GM23338 (cell line): ENCODE measurements at regions not wholly inside any gene's neighbourhood (a gene's known extent, or its start where the extent isn't known, plus 50 kb on each side); places are given as distances from the start of the nearest gene placed in this dataset.

ENCODE experiments used
- ATAC-seq: fragments of 200-7000 bp; cut with Tn5 transposase; 3 replicates; pipeline ENCODE4 v1.9.1; 2020
- DNase-seq: peaks from one replicate; pipeline ENCODE4 v3.0.0-alpha.2; 2015; ENCODE audit warnings: low spot score
- H2AFZ ChIP-seq: fragments of 200-600 bp; sonication (generic); 2 replicates; pipeline ENCODE4 v1.8.0; 2016; ENCODE audit warnings: antibody characterized with exemption, mild to moderate bottlenecking, moderate library complexity
- H3F3A ChIP-seq: fragments of 200-600 bp; sonication (generic); replicated peaks from 2 replicates; pipeline ENCODE4 v1.8.0; 2017; ENCODE audit warnings: antibody characterized with exemption, mixed run types, low read depth
- H3K27ac ChIP-seq: fragments of 200-600 bp; sonication (generic); 2 replicates; pipeline ENCODE4 v1.6.1; 2016; ENCODE audit warnings: low read depth
- H3K27me3 ChIP-seq: fragments of 200-600 bp; sonication (generic); 2 replicates; pipeline ENCODE4 v1.8.0; 2016; ENCODE audit warnings: mild to moderate bottlenecking, mixed run types, moderate library complexity; ENCODE audit not compliant: insufficient read depth
- H3K36me3 ChIP-seq: fragments of 200-600 bp; sonication (generic); 2 replicates; pipeline ENCODE4 v1.8.0; 2016; ENCODE audit warnings: mild to moderate bottlenecking; ENCODE audit not compliant: insufficient read depth
- H3K4me1 ChIP-seq: fragments of 200-600 bp; sonication (generic); 2 replicates; pipeline ENCODE4 v1.8.0; 2016; ENCODE audit warnings: mild to moderate bottlenecking, moderate library complexity; ENCODE audit not compliant: insufficient read depth
- H3K4me2 ChIP-seq: fragments of 200-600 bp; sonication (generic); 2 replicates; pipeline ENCODE4 v1.7.1; 2017; ENCODE audit warnings: mixed run types
- H3K4me3 ChIP-seq: fragments of 200-600 bp; sonication (generic); 2 replicates; pipeline ENCODE4 v1.6.1; 2016; ENCODE audit warnings: mixed run types
- H3K79me2 ChIP-seq: fragments of 200-600 bp; sonication (generic); replicated peaks from 2 replicates; pipeline ENCODE4 v1.8.0; 2017; ENCODE audit warnings: mild to moderate bottlenecking; ENCODE audit not compliant: insufficient read depth
- H3K9me2 ChIP-seq: fragments of 200-600 bp; sonication (generic); 2 replicates; pipeline ENCODE4 v1.8.0; 2017; ENCODE audit not compliant: insufficient read depth
- H4K20me1 ChIP-seq: fragments of 200-600 bp; sonication (generic); replicated peaks from 2 replicates; pipeline ENCODE4 v1.8.0; 2017; ENCODE audit warnings: mild to moderate bottlenecking; ENCODE audit not compliant: insufficient read depth
- H3K27ac Mint-ChIP-seq: 2 replicates; pipeline ENCODE4 v1.8.0; 2020; ENCODE audit warnings: inconsistent platforms, mild to moderate bottlenecking, moderate library complexity, mixed read lengths
- H3K27me3 Mint-ChIP-seq: 3 replicates; pipeline ENCODE4 v1.8.0; 2022; ENCODE audit warnings: low read depth, mild to moderate bottlenecking, moderate library complexity, mixed read lengths, inconsistent platforms; ENCODE audit not compliant: insufficient read depth, poor library complexity
- H3K36me3 Mint-ChIP-seq: 3 replicates; pipeline ENCODE4 v1.8.0; 2021; ENCODE audit warnings: low read depth, mild to moderate bottlenecking, inconsistent platforms, moderate library complexity, mixed read lengths
- H3K4me1 Mint-ChIP-seq: 3 replicates; pipeline ENCODE4 v1.8.0; 2020; ENCODE audit warnings: mild to moderate bottlenecking, inconsistent platforms, mixed read lengths
- H3K4me3 Mint-ChIP-seq: 3 replicates; pipeline ENCODE4 v1.8.0; 2021; ENCODE audit warnings: moderate library complexity, mild to moderate bottlenecking, inconsistent platforms, mixed read lengths
- H3K9me3 Mint-ChIP-seq: 3 replicates; pipeline ENCODE4 v1.8.0; 2020; ENCODE audit warnings: moderate library complexity, mild to moderate bottlenecking, inconsistent platforms, mixed read lengths
- CREB1 ChIP-seq: fragments of 250-450 bp; sonication (Bioruptor Pico); IDR thresholded peaks from 2 replicates; pipeline ENCODE4 v1.5.0; 2020; ENCODE audit warnings: low read depth, mild to moderate bottlenecking, moderate library complexity
- EZH2 ChIP-seq: fragments of 200-600 bp; sonication (generic); IDR thresholded peaks from one replicate; pipeline ENCODE4 v1.8.0; 2017; ENCODE audit warnings: antibody characterized with exemption, mild to moderate bottlenecking, low read depth; ENCODE audit not compliant: unreplicated experiment
- EZH2phosphoT487 ChIP-seq: fragments of 200-600 bp; sonication (generic); IDR thresholded peaks from one replicate; pipeline ENCODE4 v1.8.1; 2018; ENCODE audit warnings: antibody characterized with exemption; ENCODE audit not compliant: unreplicated experiment
- JUNB ChIP-seq: IDR thresholded peaks from one replicate; pipeline ENCODE4 v1.6.1; 2016; ENCODE audit warnings: antibody characterized with exemption; ENCODE audit not compliant: unreplicated experiment
- NANOG ChIP-seq: IDR thresholded peaks from 2 replicates; pipeline ENCODE4 v1.6.1; 2016; ENCODE audit warnings: antibody characterized with exemption, borderline replicate concordance
- POLR2AphosphoS5 ChIP-seq: IDR thresholded peaks from 2 replicates; pipeline ENCODE4 v1.6.1; 2016; ENCODE audit warnings: antibody characterized with exemption, low read depth
- STAT1 ChIP-seq: IDR thresholded peaks from one replicate; pipeline ENCODE4 v1.6.1; 2016; ENCODE audit warnings: antibody characterized with exemption; ENCODE audit not compliant: unreplicated experiment
- ZNF114 ChIP-seq: fragments of 250-450 bp; sonication (Bioruptor Pico); IDR thresholded peaks from 2 replicates; pipeline ENCODE4 v1.5.0; 2020; ENCODE audit warnings: mild to moderate bottlenecking, moderate library complexity
- ZNF331 ChIP-seq: fragments of 250-450 bp; sonication (Bioruptor Pico); IDR thresholded peaks from 2 replicates; pipeline ENCODE4 v1.5.0; 2020; ENCODE audit warnings: low read depth, mild to moderate bottlenecking, moderate library complexity
- TF ChIP-seq, protein P1 (sequence below), 2 experiments: fragments of 200-600 bp in 1 of 2; sonication (generic) in 1 of 2; conservative IDR thresholded peaks; 2 replicates each; pipeline versions ENCODE4 v1.5.1 to v1.6.1; 2016 to 2017; ENCODE audit warnings: antibody characterized with exemption in 2 of 2, low read depth in 2 of 2, mild to moderate bottlenecking in 2 of 2, moderate library complexity in 1 of 2
- TF ChIP-seq, protein P2 (sequence below): IDR thresholded peaks from one replicate; pipeline ENCODE4 v1.6.1; 2018; ENCODE audit warnings: antibody characterized with exemption; ENCODE audit not compliant: unreplicated experiment
- TF ChIP-seq, protein P3 (sequence below): fragments of 250-450 bp; sonication (Bioruptor Pico); IDR thresholded peaks from 2 replicates; pipeline ENCODE4 v1.5.0; 2020; ENCODE audit warnings: mild to moderate bottlenecking, moderate library complexity
- TF ChIP-seq, protein P4 (sequence below): IDR thresholded peaks from 2 replicates; pipeline ENCODE4 v1.6.1; 2016; ENCODE audit warnings: antibody characterized with exemption

DNA sequence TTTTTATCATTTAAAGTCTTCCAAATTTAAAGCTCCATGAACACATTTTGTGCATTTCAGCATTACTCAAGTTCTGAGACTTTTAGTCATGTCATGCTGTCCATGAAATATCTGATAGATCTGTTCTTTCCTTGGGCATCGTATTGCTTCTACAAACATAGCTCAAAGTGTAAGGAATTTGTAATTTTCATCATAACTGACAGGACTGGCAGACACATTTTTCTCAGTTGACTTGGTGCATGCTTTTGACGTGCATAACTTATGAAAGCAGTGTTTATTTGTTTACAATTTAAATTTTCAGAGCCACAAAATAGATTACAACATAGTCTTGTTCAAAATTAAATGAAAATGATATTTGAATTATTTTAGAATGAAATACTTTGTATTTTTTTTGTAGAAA lies 812.1 kb upstream of the NOVA1 start:
- no peak for TF ChIP-seq EZH2
- TF ChIP-seq, protein P1, sequence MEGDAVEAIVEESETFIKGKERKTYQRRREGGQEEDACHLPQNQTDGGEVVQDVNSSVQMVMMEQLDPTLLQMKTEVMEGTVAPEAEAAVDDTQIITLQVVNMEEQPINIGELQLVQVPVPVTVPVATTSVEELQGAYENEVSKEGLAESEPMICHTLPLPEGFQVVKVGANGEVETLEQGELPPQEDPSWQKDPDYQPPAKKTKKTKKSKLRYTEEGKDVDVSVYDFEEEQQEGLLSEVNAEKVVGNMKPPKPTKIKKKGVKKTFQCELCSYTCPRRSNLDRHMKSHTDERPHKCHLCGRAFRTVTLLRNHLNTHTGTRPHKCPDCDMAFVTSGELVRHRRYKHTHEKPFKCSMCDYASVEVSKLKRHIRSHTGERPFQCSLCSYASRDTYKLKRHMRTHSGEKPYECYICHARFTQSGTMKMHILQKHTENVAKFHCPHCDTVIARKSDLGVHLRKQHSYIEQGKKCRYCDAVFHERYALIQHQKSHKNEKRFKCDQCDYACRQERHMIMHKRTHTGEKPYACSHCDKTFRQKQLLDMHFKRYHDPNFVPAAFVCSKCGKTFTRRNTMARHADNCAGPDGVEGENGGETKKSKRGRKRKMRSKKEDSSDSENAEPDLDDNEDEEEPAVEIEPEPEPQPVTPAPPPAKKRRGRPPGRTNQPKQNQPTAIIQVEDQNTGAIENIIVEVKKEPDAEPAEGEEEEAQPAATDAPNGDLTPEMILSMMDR (conservative IDR thresholded peaks at IDR 0.05; ENCODE audit: low read depth in 2 of 2) = no peak
- TF ChIP-seq, protein P2, sequence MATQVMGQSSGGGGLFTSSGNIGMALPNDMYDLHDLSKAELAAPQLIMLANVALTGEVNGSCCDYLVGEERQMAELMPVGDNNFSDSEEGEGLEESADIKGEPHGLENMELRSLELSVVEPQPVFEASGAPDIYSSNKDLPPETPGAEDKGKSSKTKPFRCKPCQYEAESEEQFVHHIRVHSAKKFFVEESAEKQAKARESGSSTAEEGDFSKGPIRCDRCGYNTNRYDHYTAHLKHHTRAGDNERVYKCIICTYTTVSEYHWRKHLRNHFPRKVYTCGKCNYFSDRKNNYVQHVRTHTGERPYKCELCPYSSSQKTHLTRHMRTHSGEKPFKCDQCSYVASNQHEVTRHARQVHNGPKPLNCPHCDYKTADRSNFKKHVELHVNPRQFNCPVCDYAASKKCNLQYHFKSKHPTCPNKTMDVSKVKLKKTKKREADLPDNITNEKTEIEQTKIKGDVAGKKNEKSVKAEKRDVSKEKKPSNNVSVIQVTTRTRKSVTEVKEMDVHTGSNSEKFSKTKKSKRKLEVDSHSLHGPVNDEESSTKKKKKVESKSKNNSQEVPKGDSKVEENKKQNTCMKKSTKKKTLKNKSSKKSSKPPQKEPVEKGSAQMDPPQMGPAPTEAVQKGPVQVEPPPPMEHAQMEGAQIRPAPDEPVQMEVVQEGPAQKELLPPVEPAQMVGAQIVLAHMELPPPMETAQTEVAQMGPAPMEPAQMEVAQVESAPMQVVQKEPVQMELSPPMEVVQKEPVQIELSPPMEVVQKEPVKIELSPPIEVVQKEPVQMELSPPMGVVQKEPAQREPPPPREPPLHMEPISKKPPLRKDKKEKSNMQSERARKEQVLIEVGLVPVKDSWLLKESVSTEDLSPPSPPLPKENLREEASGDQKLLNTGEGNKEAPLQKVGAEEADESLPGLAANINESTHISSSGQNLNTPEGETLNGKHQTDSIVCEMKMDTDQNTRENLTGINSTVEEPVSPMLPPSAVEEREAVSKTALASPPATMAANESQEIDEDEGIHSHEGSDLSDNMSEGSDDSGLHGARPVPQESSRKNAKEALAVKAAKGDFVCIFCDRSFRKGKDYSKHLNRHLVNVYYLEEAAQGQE = no peak
- no peak for TF ChIP-seq CREB1 (CRISPR knock-in tag)
- TF ChIP-seq ZNF114 = no peak
- no peak for TF ChIP-seq STAT1
- TF ChIP-seq NANOG = no peak
- no peak for TF ChIP-seq POLR2AphosphoS5
- TF ChIP-seq ZNF331 (CRISPR knock-in tag) = no peak
- TF ChIP-seq, protein P3, sequence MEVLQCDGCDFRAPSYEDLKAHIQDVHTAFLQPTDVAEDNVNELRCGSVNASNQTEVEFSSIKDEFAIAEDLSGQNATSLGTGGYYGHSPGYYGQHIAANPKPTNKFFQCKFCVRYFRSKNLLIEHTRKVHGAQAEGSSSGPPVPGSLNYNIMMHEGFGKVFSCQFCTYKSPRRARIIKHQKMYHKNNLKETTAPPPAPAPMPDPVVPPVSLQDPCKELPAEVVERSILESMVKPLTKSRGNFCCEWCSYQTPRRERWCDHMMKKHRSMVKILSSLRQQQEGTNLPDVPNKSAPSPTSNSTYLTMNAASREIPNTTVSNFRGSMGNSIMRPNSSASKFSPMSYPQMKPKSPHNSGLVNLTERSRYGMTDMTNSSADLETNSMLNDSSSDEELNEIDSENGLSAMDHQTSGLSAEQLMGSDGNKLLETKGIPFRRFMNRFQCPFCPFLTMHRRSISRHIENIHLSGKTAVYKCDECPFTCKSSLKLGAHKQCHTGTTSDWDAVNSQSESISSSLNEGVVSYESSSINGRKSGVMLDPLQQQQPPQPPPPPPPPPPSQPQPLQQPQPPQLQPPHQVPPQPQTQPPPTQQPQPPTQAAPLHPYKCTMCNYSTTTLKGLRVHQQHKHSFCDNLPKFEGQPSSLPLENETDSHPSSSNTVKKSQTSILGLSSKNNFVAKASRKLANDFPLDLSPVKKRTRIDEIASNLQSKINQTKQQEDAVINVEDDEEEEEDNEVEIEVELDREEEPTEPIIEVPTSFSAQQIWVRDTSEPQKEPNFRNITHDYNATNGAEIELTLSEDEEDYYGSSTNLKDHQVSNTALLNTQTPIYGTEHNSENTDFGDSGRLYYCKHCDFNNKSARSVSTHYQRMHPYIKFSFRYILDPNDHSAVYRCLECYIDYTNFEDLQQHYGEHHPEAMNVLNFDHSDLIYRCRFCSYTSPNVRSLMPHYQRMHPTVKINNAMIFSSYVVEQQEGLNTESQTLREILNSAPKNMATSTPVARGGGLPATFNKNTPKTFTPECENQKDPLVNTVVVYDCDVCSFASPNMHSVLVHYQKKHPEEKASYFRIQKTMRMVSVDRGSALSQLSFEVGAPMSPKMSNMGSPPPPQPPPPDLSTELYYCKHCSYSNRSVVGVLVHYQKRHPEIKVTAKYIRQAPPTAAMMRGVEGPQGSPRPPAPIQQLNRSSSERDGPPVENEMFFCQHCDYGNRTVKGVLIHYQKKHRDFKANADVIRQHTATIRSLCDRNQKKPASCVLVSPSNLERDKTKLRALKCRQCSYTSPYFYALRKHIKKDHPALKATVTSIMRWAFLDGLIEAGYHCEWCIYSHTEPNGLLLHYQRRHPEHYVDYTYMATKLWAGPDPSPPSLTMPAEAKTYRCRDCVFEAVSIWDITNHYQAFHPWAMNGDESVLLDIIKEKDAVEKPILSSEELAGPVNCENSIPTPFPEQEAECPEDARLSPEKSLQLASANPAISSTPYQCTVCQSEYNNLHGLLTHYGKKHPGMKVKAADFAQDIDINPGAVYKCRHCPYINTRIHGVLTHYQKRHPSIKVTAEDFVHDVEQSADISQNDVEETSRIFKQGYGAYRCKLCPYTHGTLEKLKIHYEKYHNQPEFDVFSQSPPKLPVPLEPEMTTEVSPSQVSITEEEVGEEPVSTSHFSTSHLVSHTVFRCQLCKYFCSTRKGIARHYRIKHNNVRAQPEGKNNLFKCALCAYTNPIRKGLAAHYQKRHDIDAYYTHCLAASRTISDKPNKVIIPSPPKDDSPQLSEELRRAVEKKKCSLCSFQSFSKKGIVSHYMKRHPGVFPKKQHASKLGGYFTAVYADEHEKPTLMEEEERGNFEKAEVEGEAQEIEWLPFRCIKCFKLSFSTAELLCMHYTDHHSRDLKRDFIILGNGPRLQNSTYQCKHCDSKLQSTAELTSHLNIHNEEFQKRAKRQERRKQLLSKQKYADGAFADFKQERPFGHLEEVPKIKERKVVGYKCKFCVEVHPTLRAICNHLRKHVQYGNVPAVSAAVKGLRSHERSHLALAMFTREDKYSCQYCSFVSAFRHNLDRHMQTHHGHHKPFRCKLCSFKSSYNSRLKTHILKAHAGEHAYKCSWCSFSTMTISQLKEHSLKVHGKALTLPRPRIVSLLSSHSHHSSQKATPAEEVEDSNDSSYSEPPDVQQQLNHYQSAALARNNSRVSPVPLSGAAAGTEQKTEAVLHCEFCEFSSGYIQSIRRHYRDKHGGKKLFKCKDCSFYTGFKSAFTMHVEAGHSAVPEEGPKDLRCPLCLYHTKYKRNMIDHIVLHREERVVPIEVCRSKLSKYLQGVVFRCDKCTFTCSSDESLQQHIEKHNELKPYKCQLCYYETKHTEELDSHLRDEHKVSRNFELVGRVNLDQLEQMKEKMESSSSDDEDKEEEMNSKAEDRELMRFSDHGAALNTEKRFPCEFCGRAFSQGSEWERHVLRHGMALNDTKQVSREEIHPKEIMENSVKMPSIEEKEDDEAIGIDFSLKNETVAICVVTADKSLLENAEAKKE (CRISPR knock-in tag) = no peak
- TF ChIP-seq JUNB = no peak
- TF ChIP-seq, protein P4, sequence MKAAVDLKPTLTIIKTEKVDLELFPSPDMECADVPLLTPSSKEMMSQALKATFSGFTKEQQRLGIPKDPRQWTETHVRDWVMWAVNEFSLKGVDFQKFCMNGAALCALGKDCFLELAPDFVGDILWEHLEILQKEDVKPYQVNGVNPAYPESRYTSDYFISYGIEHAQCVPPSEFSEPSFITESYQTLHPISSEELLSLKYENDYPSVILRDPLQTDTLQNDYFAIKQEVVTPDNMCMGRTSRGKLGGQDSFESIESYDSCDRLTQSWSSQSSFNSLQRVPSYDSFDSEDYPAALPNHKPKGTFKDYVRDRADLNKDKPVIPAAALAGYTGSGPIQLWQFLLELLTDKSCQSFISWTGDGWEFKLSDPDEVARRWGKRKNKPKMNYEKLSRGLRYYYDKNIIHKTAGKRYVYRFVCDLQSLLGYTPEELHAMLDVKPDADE = no peak
- no peak for TF ChIP-seq EZH2phosphoT487
- Histone ChIP-seq H2AFZ (no peak overlapping the region), H3K27ac (no peak overlapping the region), H4K20me1 (no peaks in the 10 kb centered on the region), H3K4me2 (no peak overlapping the region), H3K79me2 (no peaks in the 10 kb centered on the region), H3K36me3 (no peaks in the 10 kb centered on the region), H3K27me3 (no peaks in the 10 kb centered on the region), H3K9me2 (no peaks in the 10 kb centered on the region), H3F3A (no peaks in the 10 kb centered on the region), H3K4me3 (no peak overlapping the region), H3K4me1 (no peaks in the 10 kb centered on the region)
- H3K27ac Mint-ChIP-seq = no peak overlapping the region
- no peaks in the 10 kb centered on the region for H3K4me1 Mint-ChIP-seq
- H3K4me3 Mint-ChIP-seq = no peak overlapping the region
- DNase-seq (no peak), ATAC-seq (no peak)
- H3K36me3 Mint-ChIP-seq = no peaks in the 10 kb centered on the region
- no peaks in the 10 kb centered on the region for H3K27me3 Mint-ChIP-seq
- no peaks in the 10 kb centered on the region for H3K9me3 Mint-ChIP-seq
